ENCODE measurements at regions not wholly inside any gene's neighbourhood (a gene's known extent, or its start where the extent isn't known, plus 50 kb on each side); places are given as distances from the start of the nearest gene placed in this dataset.
"Not testable (repeated sequence)": the region's sequence is repeated elsewhere in the genome, so short reads cannot be mapped to it uniquely, and the experiment has no call there.

DNA sequence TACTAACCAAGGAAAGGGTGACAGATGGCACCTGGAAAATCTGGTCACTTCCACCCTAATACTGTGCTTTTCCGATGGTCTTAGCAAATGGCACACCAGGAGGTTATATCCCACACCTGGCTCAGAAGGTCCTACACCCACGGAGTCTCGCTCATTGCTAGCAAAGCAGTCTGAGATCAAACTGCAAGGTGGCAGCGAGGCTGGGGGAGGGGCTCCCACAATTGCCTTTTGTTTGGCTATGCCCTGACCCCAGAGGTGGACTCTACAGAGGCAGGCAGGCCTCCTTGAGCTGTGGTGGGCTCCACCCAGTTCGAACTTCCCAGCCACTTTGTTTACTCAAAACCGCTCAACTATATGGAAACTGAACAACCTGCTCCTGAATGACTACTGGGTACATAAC is 50.3 kb upstream of the UGT2B15 start:
- not testable (repeated sequence) for DNase-seq (ENCODE audit: low read depth)

DNA sequence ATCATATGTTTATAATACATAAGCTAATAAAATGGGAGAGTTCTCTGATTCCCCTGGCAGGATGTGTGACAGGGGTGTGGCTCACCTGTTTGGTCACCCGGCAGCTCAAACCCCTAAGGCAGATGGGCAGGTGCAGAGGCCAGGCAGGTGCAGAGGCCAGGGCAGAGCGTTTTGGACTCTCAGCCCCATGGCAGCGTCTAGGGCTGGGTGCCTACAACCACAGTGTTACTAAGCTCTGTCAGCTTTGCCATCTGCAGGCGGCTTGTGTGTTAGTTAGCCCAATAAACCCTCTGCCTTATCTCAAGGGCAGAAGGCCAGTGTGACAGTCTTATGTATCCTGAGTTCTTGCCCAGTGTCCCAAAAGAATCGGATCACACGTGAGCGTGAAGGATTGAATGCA is 54.0 kb upstream of the UGT2B15 start:
- no peak for DNase-seq (ENCODE audit: low read depth)

DNA sequence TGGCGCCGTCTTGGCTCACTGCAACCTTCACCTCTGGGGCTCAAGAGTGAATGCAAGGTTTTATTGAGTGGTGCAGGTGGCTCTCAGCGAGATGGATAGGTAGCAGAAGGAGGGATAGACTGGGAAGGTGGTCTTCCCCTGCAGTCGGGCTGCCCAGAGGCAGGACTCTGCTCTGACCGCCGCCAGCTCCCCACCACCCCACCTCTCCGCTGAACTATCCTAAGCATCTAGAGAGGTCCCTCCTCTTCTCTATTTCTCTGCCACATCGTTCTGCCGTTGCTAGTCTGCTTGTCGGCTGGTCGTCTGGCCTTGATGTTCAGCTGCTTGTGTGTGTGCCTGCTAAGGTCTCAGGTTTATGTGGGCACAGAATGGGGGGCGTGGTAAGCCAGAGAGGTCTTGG is 54.5 kb upstream of the UGT2B15 start:
- DNase-seq (ENCODE audit: low read depth): no peak

DNA sequence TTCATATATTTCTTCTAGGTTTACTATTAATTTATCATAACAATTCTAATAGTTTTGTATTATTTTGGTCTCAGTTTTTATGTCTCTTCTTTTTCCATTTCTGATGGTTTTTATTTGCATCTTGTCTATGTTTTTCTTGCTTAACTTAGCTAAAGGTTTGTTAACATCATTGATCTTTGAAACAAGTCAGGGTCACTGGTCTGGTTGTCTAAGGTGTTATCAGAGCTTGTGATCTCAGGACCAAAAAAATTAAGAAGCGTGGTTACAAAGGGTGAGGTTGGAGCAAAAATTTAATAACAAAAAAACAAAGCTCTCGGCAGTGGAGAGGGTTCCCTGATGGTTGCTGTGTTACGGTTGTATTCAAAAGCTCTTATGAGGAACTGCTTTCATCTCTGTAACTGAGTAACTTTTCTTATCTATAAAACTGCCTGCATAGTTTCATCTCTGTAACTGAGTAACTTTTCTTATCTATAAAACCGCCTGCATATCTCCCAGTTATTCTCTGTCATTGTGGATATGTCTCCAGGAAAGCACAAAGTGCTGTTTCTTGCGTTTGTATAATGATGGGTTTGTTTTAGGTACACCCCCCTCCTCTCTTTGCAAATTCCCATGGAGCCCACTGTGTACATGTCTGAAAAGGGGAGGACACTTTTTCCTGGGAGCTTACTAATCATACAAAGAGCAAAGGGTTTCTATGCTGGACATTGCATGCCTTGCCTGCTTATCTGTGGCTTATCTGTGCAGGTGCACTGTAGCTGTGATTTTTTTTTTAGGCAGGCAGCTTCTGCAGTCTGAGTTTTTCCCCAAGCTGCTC is 62.4 kb upstream of the UGT2B15 start:
- DNase-seq (ENCODE audit: low read depth): no peak

DNA sequence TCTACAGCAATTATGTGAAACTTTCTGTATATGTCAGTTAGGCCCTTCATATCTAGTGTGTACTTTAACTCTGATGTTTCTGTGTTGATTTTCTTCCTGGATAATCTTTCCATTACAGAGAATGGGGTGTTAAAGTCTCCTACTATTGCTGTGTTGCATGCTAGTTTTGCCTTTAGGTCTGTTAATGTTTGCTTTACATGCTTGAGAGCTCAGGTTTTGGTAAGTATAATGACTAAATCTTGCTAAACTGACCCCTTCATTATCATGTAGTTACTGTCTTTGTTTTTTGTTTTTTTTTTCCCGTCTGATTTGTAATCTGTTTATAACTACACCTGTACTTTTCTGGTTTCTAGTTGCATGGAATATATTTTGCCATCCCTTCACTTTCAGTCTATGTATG is 63.6 kb upstream of the UGT2B15 start:
- no peak for DNase-seq (ENCODE audit: low read depth)

DNA sequence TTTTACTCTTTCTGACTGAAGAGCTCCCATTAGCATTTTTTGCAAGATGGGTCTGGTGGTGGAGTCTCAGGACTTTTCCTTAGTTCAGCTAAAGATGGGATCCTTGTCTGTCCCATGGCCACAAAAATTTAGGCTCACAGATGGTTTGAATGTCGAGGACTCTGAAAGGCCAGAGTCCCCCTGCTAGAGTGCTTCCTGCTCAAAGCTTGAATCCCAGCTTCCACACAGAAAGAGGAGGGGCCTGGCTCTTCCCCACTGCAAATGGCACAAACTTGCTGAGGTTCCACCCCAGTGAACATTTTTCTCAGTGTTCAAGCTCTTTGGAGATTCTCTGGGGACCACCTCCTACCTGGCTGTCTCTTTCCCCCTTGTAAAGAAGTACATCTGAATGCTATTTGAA is 64.7 kb upstream of the UGT2B15 start:
- no peak for DNase-seq (ENCODE audit: low read depth)

DNA sequence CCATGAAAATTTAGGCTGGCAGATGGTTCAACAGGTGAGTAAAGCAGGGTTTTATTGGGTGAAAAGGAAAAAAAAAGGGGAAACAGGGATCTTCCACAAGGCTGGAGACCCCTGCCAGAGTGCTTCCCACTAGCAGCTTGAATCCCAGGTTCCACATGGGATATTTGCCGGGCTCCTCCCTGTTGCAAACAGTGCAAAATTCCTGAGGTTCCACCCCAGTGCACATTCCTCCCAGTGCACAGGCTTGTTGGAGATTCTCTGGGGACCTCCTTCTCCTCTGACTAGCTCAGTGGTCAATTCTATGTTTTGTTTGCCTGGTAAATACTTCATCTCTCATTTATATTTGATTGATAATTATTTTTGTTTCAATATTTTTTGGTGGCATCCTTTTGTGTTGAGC is 66.4 kb upstream of the UGT2B15 start:
- no peak for DNase-seq (ENCODE audit: low read depth)

DNA sequence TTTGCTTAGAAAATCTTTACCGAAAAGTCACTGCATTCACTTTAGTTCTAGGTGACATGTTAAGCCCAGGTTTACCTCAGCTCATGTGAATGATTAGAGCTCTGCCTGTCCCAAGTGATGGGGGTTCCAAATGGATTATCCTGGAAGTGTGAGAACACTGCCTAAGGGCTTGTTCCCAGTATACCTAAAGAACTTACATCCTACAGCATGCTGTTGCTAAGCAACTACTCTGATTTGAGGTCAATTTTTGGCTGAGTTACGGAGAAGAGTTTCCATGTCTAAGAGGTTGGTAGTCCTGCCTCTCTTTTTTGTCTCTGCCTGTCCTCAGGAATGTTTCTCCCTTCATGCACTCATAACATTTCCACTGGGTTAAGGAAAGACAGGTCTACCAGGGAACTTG is 67.6 kb upstream of the UGT2B15 start:
- no peak for DNase-seq (ENCODE audit: low read depth)

DNA sequence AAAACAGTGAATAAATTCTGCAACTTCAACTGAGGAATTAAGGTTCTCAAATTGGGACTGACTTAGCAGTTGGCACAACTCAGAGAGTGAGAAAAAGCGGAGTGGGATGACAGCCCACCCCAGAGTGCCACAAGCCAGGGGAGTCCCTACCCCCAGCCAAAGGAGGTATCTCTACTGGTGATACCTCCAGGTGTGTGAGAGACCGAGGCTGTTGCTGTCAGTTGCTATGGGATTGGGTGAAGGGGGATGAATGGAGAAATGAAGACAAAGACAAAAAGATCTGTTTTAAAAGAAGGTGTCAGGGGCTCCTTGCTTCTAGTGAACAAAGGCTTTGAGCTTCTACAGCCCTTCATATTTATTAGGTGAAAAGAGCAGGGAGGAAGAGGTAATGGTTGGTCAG is 71.4 kb upstream of the UGT2B10 start:
- no peak for DNase-seq (ENCODE audit: low read depth)

DNA sequence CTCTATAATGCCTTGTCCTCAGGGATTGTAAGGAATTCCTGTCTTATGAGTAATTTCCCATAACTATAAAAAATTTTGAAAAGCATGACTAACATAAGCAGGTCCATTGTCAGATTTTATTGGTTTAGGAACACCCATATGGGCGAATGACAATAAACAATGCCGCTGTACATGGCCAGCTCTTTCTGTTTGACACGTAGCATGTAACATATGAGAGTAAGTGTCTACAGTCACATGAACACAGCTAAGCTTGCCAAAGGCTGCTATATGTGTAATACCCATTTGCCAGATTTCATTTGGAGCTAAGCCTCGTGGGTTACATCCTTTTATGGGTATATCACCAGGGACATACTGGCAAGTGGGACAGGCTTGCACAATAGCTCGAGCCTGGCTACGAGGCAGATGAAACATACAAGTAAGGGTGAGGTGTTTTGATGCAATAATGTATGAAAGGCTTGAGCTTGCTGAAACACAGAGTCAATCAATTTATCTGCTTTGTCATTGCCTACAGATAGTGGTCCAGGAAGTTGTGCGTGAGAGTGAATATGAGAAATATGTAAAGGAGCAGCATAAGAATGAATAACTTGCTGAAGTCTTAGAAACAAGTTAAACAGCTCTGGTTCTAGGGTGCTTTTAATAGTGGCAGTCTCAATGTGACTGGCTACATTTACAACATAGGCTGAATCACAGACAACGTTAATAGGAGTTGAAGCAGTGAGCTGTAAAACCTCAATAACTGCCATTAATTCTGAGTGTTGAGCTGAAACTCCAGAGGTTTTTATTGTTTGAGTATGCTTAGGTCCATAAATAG is 67.4 kb upstream of the UGT2B10 start:
- peak; percentile 3 for DNase-seq (ENCODE audit: low read depth)

DNA sequence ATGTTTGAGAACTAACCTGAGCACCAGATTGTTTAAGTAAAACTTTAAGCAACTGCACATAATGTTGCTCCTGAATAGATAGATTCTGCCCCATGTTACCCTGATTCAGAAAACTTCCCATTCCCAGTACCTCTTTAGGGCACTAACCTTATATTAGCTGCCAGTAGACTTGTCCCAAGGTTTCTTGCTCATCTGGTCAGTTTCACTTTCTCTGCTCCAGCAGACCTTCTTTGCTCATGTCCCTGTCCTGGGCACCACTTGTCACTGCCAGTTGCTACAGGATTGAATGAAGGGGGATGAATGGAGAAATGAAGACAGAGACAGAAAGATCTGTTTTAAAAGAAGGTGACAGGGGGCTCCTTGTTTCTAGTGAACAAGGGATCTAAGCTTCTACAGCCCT is 65.2 kb upstream of the UGT2B10 start:
- no peak for DNase-seq (ENCODE audit: low read depth)

DNA sequence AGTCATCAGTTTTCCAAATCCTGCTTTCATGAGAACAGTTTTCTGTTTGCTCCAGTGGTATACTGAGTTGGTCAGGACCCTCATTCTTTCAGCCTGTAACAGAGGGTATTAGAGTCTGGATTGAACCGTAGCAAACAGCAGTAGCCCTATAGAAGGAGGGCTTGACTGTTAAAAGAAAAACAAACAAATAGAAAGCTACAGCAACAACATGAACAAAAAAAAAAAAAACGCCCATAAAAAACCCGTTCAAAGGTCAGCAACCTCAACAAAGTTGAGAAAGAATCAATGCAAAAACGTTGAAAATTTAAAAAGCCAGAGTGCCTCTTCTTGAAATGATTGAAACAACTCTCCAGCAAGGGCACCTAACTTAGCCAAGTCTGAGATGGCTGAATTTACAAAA is 64.7 kb upstream of the UGT2B10 start:
- DNase-seq (ENCODE audit: low read depth): no peak

DNA sequence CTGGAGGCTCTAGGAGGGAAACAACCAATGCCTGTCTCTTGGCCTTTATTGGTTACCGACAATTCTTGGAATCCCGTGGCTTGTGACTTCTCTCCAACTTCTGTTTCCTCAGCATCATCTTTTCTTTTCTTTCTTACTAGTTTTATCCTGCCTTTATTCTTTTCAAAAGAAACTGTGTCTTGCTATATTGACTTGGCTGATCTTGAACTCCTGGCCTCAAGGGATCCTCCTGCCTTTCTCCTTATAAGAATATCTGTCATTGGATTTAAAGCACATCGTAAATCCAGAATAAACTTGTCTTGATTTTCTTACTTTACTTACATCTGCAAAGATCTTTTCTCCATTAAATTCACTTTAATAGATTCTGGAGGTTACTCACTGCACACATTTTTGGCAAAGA is 49.9 kb upstream of the UGT2B10 start:
- DNase-seq (ENCODE audit: low read depth): no peak
